Endothelial cell of umbilical vein (primary cell): ENCODE measurements at regions not wholly inside any gene's neighbourhood (a gene's known extent, or its start where the extent isn't known, plus 50 kb on each side); places are given as distances from the start of the nearest gene placed in this dataset.

Experiments
- BruUV-seq: library from RNA; stranded (reverse); fragments of 400-500 nt; replicated peaks from 2 replicates; lab custom pipeline; 2021; lab: Mats Ljungman, UMichigan
- CTCF ChIA-PET: fragments of 300-600, 350-600 bp; sonication (Branson Sonifier 250); formaldehyde crosslinking; loops from one replicate; lab custom pipeline; 2021; ENCODE audit warnings: antibody characterized with exemption, inconsistent platforms; lab: Charles Lee
- POLR2A ChIA-PET: fragments of 300-600, 350-600 bp; sonication (Branson Sonifier 250); formaldehyde crosslinking; loops from one replicate; lab custom pipeline; 2021; ENCODE audit warnings: antibody characterized with exemption, inconsistent platforms; lab: Charles Lee
- DNase-seq: peaks from one replicate; pipeline ENCODE4 v3.0.0-alpha.2; 2011; ENCODE audit warnings: low read depth, low spot score
- FAIRE-seq: peaks from 2 replicates; lab custom pipeline; 2011; peaks lifted over from hg19 to GRCh38; lab: Jason Lieb, UNC
- H2AFZ ChIP-seq: 2 replicates; pipeline ENCODE4 v1.6.0; 2012; ENCODE audit warnings: low read depth, low read length, control low read depth, inconsistent platforms
- H3K27ac ChIP-seq: 2 replicates; pipeline ENCODE4 v1.5.1; 2011; ENCODE audit warnings: low read depth, mild to moderate bottlenecking, control low read depth, low read length, moderate library complexity; ENCODE audit not compliant: insufficient read depth
- H3K27me3 ChIP-seq, 2 experiments: 2 replicates each; pipeline versions ENCODE4 v1.6.0 to v1.6.1; 2011; ENCODE audit warnings: low read length in 2 of 2, mixed read lengths in 1 of 2; ENCODE audit not compliant: control insufficient read depth in 2 of 2, insufficient read depth in 2 of 2
- H3K36me3 ChIP-seq, 2 experiments: 2 replicates in 1 of 2; 3 replicates in 1 of 2; pipeline ENCODE4 v1.5.1; 2011; ENCODE audit warnings: low read length in 2 of 2, mild to moderate bottlenecking in 1 of 2, moderate library complexity in 1 of 2; ENCODE audit not compliant: control insufficient read depth in 2 of 2, insufficient read depth in 2 of 2; ENCODE audit errors: extremely low read depth in 1 of 2
- H3K4me1 ChIP-seq: 3 replicates; pipeline ENCODE4 v1.5.1; 2011; ENCODE audit warnings: mild to moderate bottlenecking, low read length; ENCODE audit not compliant: control insufficient read depth, insufficient read depth; ENCODE audit errors: extremely low read depth
- H3K4me2 ChIP-seq: 2 replicates; pipeline ENCODE4 v1.6.1; 2011; ENCODE audit warnings: low read length, control low read depth, mixed read lengths; ENCODE audit not compliant: insufficient read depth
- H3K4me3 ChIP-seq, 3 experiments: fragments of 200-600 bp in 1 of 3; sonication (generic), shearing (Covaris generic) in 1 of 3; replicated peaks in 1 of 3; 2 replicates each; pipeline ENCODE4 v1.5.1; 2011 to 2016; ENCODE audit warnings: control low read depth in 3 of 3, low read length in 3 of 3, mild to moderate bottlenecking in 2 of 3, inconsistent platforms in 1 of 3, low read depth in 1 of 3, moderate library complexity in 1 of 3; ENCODE audit not compliant: insufficient read depth in 1 of 3
- H3K79me2 ChIP-seq: 2 replicates; pipeline ENCODE4 v1.6.0; 2012; ENCODE audit warnings: low read length, inconsistent platforms; ENCODE audit not compliant: control insufficient read depth, insufficient read depth
- H3K9ac ChIP-seq: replicated peaks from 2 replicates; pipeline ENCODE3; 2011; ENCODE audit warnings: low read length, control low read depth; ENCODE audit not compliant: insufficient read depth; ENCODE audit errors: extremely low read depth
- H3K9me1 ChIP-seq: replicated peaks from 3 replicates; pipeline ENCODE4 v1.6.0; 2011; ENCODE audit warnings: mild to moderate bottlenecking, low read length; ENCODE audit not compliant: control insufficient read depth, insufficient read depth; ENCODE audit errors: extremely low read depth
- H3K9me3 ChIP-seq: replicated peaks from 2 replicates; pipeline ENCODE4 v1.5.1; 2012; ENCODE audit warnings: low read length, inconsistent platforms; ENCODE audit not compliant: control insufficient read depth, insufficient read depth
- H4K20me1 ChIP-seq: replicated peaks from 2 replicates; pipeline ENCODE3; 2011; ENCODE audit warnings: mild to moderate bottlenecking, low read length; ENCODE audit not compliant: control insufficient read depth, insufficient read depth; ENCODE audit errors: extremely low read depth
- EZH2 ChIP-seq: IDR thresholded peaks from 2 replicates; pipeline ENCODE4 v1.6.1; 2012; ENCODE audit warnings: borderline replicate concordance, low read depth, mild to moderate bottlenecking, moderate library complexity, low read length, inconsistent platforms; ENCODE audit not compliant: severe bottlenecking
- FOS ChIP-seq: IDR thresholded peaks from 2 replicates; pipeline ENCODE4 v1.6.1; 2011; ENCODE audit warnings: mild to moderate bottlenecking, low read length, moderate library complexity, borderline replicate concordance; ENCODE audit not compliant: insufficient read depth
- GATA2 ChIP-seq: IDR thresholded peaks from 2 replicates; pipeline ENCODE4 v1.7.0; 2011; ENCODE audit warnings: low read depth, mild to moderate bottlenecking, moderate library complexity, mixed read lengths, low read length; ENCODE audit not compliant: insufficient read length, insufficient read depth
- JUN ChIP-seq: IDR thresholded peaks from 2 replicates; pipeline ENCODE4 v1.6.1; 2011; ENCODE audit warnings: borderline replicate concordance, low read depth; ENCODE audit not compliant: insufficient read length, insufficient read depth
- MYC ChIP-seq: IDR thresholded peaks from one replicate; pipeline ENCODE4 v1.6.1; 2011; ENCODE audit warnings: mild to moderate bottlenecking, low read depth, low read length
- POLR2A ChIP-seq: IDR thresholded peaks from 2 replicates; pipeline ENCODE4 v1.6.1; 2012; ENCODE audit warnings: low read depth, mild to moderate bottlenecking, control low read depth, low read length
- POLR2AphosphoS5 ChIP-seq: IDR thresholded peaks from 2 replicates; pipeline ENCODE4 v1.6.1; 2012; ENCODE audit warnings: low read depth, mild to moderate bottlenecking, control low read depth, low read length, moderate library complexity; ENCODE audit not compliant: insufficient read depth
- dilution Hi-C: fragments of 300-500 bp; cut with MboI; formaldehyde crosslinking; loops from one replicate; pipeline ENCODE4 v1.15.0; 2019; ENCODE audit warnings: low sequenced_read_pairs; ENCODE audit not compliant: extremely low pct_ligation_motif_present
- intact Hi-C: fragments of 100-400 bp; cut with micrococcal nuclease; formaldehyde crosslinking; loops from one replicate; pipeline ENCODE4 v1.10.0; 2022
- TF ChIP-seq, protein P1 (sequence below): IDR thresholded peaks from 2 replicates; pipeline ENCODE4 v1.6.1; 2011; ENCODE audit not compliant: insufficient read depth, insufficient read length
- TF ChIP-seq, protein P2 (sequence below), 2 donors: IDR thresholded peaks; 1 replicate in 1 of 2; 2 replicates in 1 of 2; pipeline ENCODE4 v1.5.1; 2011; ENCODE audit warnings: low read length in 2 of 2, mild to moderate bottlenecking in 2 of 2, moderate library complexity in 2 of 2, control low read depth in 1 of 2, inconsistent platforms in 1 of 2, low read depth in 1 of 2; ENCODE audit not compliant: insufficient read depth in 1 of 2; ENCODE audit errors: extremely low read depth in 1 of 2

DNA sequence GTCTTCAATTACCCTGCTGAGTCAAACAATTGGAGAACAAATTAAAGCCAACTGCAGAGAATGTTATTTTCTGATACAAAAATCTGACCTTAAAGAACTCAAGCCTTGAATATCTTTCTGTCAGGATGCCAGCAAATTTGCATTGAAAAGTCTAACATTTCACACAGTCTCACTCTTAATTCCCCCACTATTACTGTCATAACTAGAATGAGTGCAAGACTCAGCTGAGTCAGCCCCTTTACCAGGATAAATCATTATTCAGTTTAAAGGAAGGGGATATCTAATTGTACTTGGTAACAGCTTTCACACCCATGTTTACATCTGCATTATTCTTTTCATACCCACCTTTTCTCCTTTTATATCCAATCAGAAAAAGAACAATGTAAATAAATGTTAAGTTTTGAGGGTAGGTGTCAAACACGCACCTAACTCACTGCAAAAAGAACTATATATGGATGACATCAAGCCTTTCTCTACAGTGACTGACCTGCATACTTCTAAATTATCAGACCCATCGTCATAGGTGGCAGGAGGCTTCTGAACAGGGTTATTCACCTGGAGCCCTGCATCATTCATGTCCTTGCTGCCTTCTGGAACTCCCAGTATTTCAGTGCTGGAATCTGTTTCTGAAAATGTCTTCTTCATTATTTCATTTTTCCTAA is 117.4 kb downstream of the TMA16 start:
- FAIRE-seq (no peak), DNase-seq (no peak)
- ChIA-PET POLR2A (no interaction called here), CTCF (no interaction called here)
- H3K27me3 ChIP-seq: no peaks in the 10 kb centered on the region
- no peak overlapping the region for H3K27ac ChIP-seq
- H3K4me1 ChIP-seq: no peaks in the 10 kb centered on the region
- no peak overlapping the region for H3K9ac ChIP-seq
- H3K4me3 ChIP-seq: no peak overlapping the region
- no peak overlapping the region for H2AFZ ChIP-seq
- H3K4me2 ChIP-seq: no peak overlapping the region
- H3K36me3 ChIP-seq: no peaks in the 10 kb centered on the region
- intact Hi-C loops: no loop called here
- dilution Hi-C loops: no loop called here
- H4K20me1 ChIP-seq: no peaks in the 10 kb centered on the region
- H3K79me2 ChIP-seq: no peaks in the 10 kb centered on the region
- no peaks in the 10 kb centered on the region for H3K9me1 ChIP-seq
- TF ChIP-seq, protein P1, sequence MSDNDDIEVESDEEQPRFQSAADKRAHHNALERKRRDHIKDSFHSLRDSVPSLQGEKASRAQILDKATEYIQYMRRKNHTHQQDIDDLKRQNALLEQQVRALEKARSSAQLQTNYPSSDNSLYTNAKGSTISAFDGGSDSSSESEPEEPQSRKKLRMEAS: no peak
- TF ChIP-seq, protein P2, sequence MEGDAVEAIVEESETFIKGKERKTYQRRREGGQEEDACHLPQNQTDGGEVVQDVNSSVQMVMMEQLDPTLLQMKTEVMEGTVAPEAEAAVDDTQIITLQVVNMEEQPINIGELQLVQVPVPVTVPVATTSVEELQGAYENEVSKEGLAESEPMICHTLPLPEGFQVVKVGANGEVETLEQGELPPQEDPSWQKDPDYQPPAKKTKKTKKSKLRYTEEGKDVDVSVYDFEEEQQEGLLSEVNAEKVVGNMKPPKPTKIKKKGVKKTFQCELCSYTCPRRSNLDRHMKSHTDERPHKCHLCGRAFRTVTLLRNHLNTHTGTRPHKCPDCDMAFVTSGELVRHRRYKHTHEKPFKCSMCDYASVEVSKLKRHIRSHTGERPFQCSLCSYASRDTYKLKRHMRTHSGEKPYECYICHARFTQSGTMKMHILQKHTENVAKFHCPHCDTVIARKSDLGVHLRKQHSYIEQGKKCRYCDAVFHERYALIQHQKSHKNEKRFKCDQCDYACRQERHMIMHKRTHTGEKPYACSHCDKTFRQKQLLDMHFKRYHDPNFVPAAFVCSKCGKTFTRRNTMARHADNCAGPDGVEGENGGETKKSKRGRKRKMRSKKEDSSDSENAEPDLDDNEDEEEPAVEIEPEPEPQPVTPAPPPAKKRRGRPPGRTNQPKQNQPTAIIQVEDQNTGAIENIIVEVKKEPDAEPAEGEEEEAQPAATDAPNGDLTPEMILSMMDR (IDR thresholded peaks at IDR 0.05; ENCODE audit: extremely low read depth in 1 of 2, insufficient read depth in 1 of 2, low read depth in 1 of 2, low read length in 2 of 2): no peak
- TF ChIP-seq JUN: no peak
- TF ChIP-seq EZH2: no peak
- no peak for TF ChIP-seq POLR2A
- no peak for TF ChIP-seq GATA2
- TF ChIP-seq FOS: no peak
- no peak for TF ChIP-seq MYC
- no peak for TF ChIP-seq POLR2AphosphoS5
- no TSS peak for BruUV-seq
- H3K9me3 ChIP-seq: no peaks in the 10 kb centered on the region
